Lower leg skin (tissue), 4 donors: ENCODE measurements at regions not wholly inside any gene's neighbourhood (a gene's known extent, or its start where the extent isn't known, plus 50 kb on each side); places are given as distances from the start of the nearest gene placed in this dataset.
A peak's percentile ranks its signal among the peaks of the same experiment; 100 is the strongest.

Experiments used
- DNase-seq, 2 donors: peaks; one replicate each; pipeline ENCODE4 v3.0.0-alpha.2; 2019; ENCODE audit warnings: low spot score in 2 of 2
- H3K4me3 ChIP-seq: fragments of 200-600 bp; sonication (generic); 2 replicates; pipeline ENCODE4 v1.5.1; 2017; ENCODE audit warnings: mild to moderate bottlenecking, low read depth; ENCODE audit not compliant: poor library complexity, severe bottlenecking
- POLR2A ChIP-seq, 2 donors: fragments of 450-650 bp; IDR thresholded peaks; one replicate each; pipeline ENCODE4 v1.6.1; 2016 to 2017; ENCODE audit warnings: antibody characterized with exemption in 2 of 2, mild to moderate bottlenecking in 1 of 2, moderate library complexity in 1 of 2
- WGBS, 2 donors: methylation state at CpG; one replicate each; pipeline ENCODE4 v1.1.5; 2018; 5-methylcytosine and 5-hydroxymethylcytosine counted together
- intact Hi-C: fragments of 100-400 bp; cut with DNase I; formaldehyde crosslinking; loops from one replicate; pipeline ENCODE4 v1.15.0; 2023; ENCODE audit warnings: low total_unique reads
- TF ChIP-seq, protein P1 (sequence below), 3 donors: fragments of 450-650 bp; IDR thresholded peaks; one replicate each; pipeline ENCODE4 v1.5.1; 2016; ENCODE audit warnings: antibody characterized with exemption in 3 of 3, mild to moderate bottlenecking in 3 of 3, moderate library complexity in 2 of 3

DNA sequence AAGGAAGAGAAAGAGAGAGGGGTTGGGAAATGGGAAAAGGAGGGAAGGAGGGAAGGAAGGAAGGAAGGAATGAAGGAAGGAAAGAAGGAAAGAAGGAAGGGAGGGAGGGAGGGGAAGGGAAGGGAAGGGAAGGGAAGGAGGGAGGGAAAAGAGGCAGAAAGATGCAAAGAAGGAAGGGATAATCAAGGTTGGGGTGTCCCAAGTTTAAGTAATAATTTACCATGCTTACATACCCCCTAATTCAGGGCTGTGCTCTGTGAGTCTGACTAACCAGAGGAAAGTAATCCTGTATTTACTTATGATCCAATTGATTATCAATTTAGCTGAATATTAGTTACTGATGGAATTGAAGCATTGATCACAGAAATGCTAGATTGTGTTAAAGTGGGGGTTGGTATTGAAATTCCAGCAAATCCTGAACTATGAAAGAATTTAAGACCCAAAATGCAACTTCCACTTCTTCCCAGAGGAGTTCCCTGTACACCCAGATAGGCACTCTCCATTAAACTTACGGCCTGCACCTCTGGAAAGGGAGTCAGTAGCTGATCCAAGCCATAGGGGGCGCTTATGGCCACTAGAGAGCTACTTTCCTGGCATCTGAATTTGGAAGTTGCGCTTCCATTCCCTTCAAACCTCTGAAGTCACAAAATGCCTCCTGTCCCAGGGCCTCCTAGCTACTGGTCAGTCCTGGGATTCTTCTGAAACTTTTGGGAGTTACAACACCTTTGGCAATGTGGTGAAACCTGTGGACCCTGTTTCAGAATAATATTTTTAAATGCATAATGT lies 162.7 kb upstream of the PWP1 start:
- no peak overlapping the region for H3K4me3 ChIP-seq
- intact Hi-C loops: no loop called here
- DNase-seq: peak in 1 of 2 donors; percentile 60
- 82 to 86% methylated on average over 3 of the region's 3 CpGs for whole genome bisulfite sequencing, 2 donors
- TF ChIP-seq, protein P1, sequence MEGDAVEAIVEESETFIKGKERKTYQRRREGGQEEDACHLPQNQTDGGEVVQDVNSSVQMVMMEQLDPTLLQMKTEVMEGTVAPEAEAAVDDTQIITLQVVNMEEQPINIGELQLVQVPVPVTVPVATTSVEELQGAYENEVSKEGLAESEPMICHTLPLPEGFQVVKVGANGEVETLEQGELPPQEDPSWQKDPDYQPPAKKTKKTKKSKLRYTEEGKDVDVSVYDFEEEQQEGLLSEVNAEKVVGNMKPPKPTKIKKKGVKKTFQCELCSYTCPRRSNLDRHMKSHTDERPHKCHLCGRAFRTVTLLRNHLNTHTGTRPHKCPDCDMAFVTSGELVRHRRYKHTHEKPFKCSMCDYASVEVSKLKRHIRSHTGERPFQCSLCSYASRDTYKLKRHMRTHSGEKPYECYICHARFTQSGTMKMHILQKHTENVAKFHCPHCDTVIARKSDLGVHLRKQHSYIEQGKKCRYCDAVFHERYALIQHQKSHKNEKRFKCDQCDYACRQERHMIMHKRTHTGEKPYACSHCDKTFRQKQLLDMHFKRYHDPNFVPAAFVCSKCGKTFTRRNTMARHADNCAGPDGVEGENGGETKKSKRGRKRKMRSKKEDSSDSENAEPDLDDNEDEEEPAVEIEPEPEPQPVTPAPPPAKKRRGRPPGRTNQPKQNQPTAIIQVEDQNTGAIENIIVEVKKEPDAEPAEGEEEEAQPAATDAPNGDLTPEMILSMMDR (IDR thresholded peaks at IDR 0.05): no peak
- TF ChIP-seq POLR2A (IDR thresholded peaks at IDR 0.05): no peak

DNA sequence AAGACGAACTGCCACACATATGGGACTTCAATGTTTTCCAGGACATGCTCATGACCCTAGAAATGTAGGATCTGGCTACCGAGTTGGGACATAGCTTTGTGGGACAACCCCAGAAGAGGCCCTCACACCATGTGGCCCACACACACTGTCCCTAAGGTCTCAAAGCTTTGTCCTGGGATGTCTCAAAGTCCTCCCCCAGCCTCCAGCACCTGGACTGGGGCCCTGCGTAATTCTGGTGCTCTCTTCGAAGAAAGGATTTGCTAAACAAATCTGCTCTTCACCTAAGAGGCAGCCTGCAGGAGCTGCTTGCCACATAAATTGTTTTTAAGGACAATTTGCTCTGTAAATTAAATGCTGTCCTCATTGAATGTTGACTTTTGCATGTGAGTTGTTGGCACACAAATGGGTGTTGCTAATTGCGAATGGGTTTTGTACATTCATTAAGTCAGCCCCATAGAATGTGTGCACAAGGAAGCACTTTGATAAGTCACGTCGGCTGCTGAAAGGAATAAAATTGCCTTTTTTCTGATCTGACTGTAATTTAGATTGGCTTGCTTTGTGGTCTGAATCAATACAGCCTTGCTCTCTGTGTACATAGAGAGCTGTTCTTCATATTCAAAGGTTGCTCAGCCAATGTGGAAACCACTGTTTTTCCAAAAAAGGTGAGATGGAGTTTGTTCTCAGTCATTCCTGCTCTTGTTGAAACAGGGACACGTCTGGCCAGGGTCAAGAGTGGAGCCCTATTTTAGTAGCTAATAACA lies 161.6 kb upstream of the PWP1 start:
- no peak overlapping the region for H3K4me3 ChIP-seq
- DNase-seq: peak in 1 of 2 donors; percentile 61
- no peak for TF ChIP-seq POLR2A (IDR thresholded peaks at IDR 0.05)
- intact Hi-C loops: no loop called here
- 82 to 88% methylated on average over 8 of the region's 8 CpGs for WGBS, 2 donors

DNA sequence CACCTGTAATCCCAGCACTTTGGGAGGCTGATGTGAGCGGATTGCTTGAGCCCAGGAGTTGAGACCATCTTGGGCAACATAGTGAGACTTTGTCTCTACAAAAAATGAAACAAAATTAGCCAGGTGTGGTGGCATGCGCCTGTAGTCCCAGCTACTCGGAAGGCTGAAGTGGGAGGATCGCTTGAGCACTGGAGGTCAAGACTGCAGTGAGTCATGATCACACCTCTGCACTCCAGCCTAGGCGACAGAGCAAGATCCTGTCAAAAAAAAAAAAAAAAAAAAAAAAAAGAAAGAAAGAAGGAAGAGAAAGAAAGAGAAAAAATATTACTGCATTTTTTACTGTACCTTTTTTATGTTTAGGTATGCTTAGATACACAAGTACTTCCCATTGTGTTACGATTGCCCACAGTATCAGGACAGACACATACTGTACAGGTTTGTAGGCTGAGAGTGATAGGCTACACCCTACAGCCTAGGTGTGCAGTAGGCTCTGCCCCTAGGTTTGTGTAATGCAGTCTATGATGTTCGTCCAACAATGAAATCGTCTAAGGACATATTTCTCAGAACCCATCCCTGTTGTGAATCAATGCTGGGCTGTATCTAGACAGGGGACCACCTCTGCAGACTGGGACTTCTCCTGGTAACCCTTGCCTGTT lies 160.4 kb upstream of the PWP1 start:
- DNase-seq: peak in 1 of 2 donors; percentile 46
- intact Hi-C loops: no loop called here
- WGBS, 2 donors: 88 to 90% methylated on average over 8 of the region's 8 CpGs
- H3K4me3 ChIP-seq: no peak overlapping the region
- TF ChIP-seq, protein P1 (IDR thresholded peaks at IDR 0.05): no peak
- no peak for TF ChIP-seq POLR2A (IDR thresholded peaks at IDR 0.05)

DNA sequence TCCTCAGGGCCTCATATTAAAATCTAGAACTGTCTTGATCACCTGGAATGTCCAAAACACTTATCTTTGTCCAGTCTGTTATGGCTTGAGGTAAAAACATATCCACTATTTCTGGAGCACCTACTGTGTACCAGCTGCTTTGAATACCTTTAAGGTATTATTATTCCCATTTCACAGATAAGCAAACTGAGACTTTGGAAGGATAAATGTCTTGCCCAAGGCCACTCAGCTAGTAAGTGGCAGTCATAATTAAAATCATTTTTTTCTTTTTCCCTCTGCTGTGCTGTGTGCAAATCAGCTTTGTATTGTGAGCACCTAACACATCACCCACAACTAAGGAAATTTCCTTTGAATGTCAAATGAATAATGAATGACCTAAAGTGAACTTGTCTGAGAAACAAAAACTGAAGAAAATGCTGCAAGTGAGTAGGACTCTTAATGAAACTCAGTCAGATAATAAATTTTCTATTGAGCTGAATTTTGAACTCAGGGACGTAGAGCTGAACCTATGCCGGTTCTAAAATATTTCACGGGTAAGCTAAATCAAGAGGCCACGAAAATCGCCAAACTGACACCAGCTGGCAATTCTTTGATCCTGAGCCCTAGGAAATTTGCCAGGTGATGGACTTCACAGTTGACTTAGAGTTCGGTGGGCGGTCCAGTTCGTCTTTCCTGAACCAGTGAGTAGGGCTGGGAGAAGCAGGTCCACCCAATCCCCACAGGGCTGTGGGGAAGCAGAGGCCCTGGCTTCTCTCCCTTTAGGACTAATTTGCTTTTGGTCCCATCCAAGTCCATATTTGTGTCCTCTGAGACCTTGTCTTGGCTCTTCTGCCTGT lies 159.7 kb upstream of the PWP1 start:
- intact Hi-C loops: no loop called here
- WGBS, 2 donors: 53 to 70% methylated on average over 8 of the region's 8 CpGs

DNA sequence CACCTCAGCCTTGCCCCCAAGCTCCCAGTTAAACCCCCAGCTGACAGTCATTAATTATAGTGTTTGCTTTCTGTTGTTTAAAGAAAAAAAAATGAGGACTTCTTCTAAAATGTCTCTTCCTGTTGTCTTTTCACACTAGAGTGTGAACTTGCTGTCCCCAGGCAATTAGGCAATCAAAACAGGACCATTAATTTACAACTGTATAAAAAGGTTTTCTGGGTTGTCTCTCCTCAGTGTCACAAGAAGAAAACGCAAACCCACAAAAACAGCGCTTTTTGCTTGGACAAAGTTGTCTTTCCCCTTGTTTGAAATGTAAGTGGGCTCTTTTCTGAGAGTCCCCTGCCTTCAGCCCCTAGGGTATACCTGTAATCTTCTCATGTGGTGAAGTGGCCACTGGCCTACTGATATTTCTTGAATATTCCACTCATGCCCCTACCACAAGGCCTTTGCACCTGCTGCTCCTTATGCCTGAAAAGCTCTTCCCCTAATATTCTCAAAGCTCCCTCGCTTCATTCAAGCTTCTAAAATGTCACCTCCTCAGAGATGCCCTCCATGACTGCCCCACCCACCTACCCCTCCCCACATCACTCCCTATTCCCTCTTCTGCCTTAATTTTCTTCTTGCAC lies 158.9 kb upstream of the PWP1 start:
- intact Hi-C loops: no loop called here
- H3K4me3 ChIP-seq: no peak overlapping the region
- TF ChIP-seq, protein P1 (IDR thresholded peaks at IDR 0.05): no peak
- TF ChIP-seq POLR2A (IDR thresholded peaks at IDR 0.05): no peak
- WGBS, 2 donors: 84 to 91% methylated on average over 3 of the region's 3 CpGs
- peak in 1 of 2 donors; percentile 20 for DNase-seq

More for the DNA sequence above, 159.7 kb upstream of the PWP1 start:
- H3K4me3 ChIP-seq: no peak overlapping the region
- no peak for TF ChIP-seq POLR2A (IDR thresholded peaks at IDR 0.05)
- TF ChIP-seq, protein P1 (IDR thresholded peaks at IDR 0.05): no peak
- peak in 1 of 2 donors; percentile 69 for DNase-seq
